OCI-LY7 (cell line): ENCODE measurements at regions not wholly inside any gene's neighbourhood (a gene's known extent, or its start where the extent isn't known, plus 50 kb on each side); places are given as distances from the start of the nearest gene placed in this dataset.
"Not testable (repeated sequence)": the region's sequence is repeated elsewhere in the genome, so short reads cannot be mapped to it uniquely, and the experiment has no call there.

Experiments
- EZH2phosphoT487 ChIP-seq: fragments of 200-600 bp; sonication (generic); IDR thresholded peaks from 2 replicates; pipeline ENCODE4 v1.6.1; 2018; ENCODE audit warnings: low read depth, borderline replicate concordance, mild to moderate bottlenecking, mixed run types, antibody characterized with exemption, low read length, moderate library complexity, mixed read lengths
- TF ChIP-seq, protein P1 (sequence below): fragments of 200-600 bp; sonication (generic); conservative IDR thresholded peaks from 2 replicates; pipeline ENCODE4 v1.5.1; 2014; ENCODE audit warnings: mild to moderate bottlenecking, antibody characterized with exemption, low read length, moderate library complexity, mixed read lengths

DNA sequence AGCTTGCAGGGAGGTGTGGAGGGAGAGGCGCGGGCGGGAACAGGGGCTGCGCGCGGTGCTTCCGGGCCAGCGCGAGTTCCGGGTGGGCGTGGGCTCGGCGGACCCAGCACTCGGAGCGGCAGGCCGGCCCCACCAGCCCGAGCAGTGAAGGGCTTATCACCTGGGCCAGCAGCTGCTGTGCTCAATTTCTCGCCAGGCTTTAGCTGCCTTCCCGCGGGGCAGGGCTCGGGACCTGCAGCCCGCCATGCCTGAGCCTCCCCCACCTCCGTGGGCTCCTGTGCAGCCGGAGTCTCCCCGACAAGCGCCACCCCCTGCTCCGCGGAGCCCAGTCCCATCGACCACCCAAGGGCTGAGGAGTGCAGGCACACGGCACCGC is 102.2 kb upstream of the ETV6 start:
- TF ChIP-seq, protein P1, sequence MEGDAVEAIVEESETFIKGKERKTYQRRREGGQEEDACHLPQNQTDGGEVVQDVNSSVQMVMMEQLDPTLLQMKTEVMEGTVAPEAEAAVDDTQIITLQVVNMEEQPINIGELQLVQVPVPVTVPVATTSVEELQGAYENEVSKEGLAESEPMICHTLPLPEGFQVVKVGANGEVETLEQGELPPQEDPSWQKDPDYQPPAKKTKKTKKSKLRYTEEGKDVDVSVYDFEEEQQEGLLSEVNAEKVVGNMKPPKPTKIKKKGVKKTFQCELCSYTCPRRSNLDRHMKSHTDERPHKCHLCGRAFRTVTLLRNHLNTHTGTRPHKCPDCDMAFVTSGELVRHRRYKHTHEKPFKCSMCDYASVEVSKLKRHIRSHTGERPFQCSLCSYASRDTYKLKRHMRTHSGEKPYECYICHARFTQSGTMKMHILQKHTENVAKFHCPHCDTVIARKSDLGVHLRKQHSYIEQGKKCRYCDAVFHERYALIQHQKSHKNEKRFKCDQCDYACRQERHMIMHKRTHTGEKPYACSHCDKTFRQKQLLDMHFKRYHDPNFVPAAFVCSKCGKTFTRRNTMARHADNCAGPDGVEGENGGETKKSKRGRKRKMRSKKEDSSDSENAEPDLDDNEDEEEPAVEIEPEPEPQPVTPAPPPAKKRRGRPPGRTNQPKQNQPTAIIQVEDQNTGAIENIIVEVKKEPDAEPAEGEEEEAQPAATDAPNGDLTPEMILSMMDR = not testable (repeated sequence)
- TF ChIP-seq EZH2phosphoT487 = not testable (repeated sequence)
